ENCODE measurements at regions not wholly inside any gene's neighbourhood (a gene's known extent, or its start where the extent isn't known, plus 50 kb on each side); places are given as distances from the start of the nearest gene placed in this dataset.

DNA sequence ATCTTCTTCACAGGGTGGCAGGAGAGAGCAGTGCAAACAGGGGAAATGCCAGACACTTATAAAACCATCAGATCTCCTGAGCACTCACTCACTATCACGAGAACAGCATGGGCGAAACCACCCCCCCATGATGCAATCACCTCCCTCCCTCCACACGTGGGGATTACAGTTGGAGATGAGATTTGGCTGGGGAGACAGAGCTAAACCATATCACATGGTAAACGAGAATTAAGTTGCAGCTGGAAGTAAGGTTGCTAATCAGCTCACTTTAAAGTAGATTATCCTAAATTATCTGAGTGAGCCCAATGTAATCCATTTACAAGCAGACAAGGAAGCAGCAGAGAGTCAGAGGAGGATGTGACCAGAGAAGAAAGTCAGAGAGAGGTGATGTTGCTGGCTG, 102.2 kb upstream of the IPO5 start:
- Histone ChIP-seq H3K56ac (ENCODE audit: low read length) (no peak overlapping the region), H3K18ac (ENCODE audit: low read length) (no peak overlapping the region), H3K4me2 (ENCODE audit: low read length) (no peak overlapping the region), H2BK15ac (replicated peaks; ENCODE audit: low read depth) (no peak overlapping the region), H2BK5ac (ENCODE audit: low read length) (no peak overlapping the region), H3K23ac (ENCODE audit: low read length) (no peak overlapping the region), H3K4ac (ENCODE audit: low read depth, low read length) (no peak overlapping the region), H3K79me2 (ENCODE audit: control insufficient read depth, insufficient read depth, low read length) (no peaks in the 10 kb centered on the region), H3K79me1 (ENCODE audit: low read length) (no peaks in the 10 kb centered on the region), H4K8ac (ENCODE audit: low read depth, low read length) (no peak overlapping the region), H3K4me1 (ENCODE audit: control insufficient read depth, low read depth, low read length) (no peaks in the 10 kb centered on the region), H3K27me3 (ENCODE audit: insufficient read depth, low read length, poor library complexity) (no peaks in the 10 kb centered on the region), H3K27ac (ENCODE audit: low read depth, low read length) (no peak overlapping the region), H3K36me3 (ENCODE audit: control insufficient read depth, insufficient read depth, low read length) (no peaks in the 10 kb centered on the region), H4K5ac (ENCODE audit: low read length) (no peak overlapping the region), H2AK5ac (ENCODE audit: low read length) (no peak overlapping the region), H3K4me3 (ENCODE audit: low read length) (no peak overlapping the region), H2BK120ac (ENCODE audit: low read depth, low read length) (no peak overlapping the region), H3K9ac (ENCODE audit: low read length) (no peak overlapping the region)
- WGBS (ENCODE audit: extremely low coverage, insufficient coverage, low lambda C conversion rate), result no CpG with 5 or more reads among the region's 4 CpGs
- peak; percentile 91 for DNase-seq

DNA sequence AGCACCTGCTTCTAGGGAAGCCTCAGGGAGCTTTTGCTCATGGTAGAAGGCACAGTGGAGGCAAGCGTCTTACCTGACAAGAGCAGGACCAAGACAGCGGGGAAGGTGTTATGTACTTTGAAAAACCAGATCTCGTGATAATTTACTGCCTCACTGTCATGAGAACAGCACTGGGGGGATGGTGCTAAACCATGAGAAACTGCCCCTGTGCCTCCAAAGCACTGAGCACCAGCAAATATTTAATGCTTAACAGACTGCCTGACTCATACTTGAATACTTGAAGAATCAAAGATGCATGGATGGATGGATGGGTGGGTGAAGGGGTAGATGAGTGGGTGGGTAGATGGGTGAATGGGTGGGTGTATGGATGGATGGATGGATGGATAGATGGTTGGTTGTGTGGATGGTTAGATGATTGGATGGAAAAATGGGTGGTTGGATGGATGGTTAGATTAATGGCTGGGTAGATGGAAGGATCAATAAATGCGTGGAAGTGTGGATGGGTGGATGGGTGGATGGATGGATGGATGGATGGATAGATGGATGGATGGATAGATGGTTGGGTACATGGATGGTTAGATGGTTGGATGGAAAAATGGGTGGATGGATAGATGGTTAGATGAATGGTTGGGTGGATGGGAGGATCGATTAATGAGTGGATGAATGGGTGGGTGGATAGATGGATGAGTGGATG, 101.1 kb upstream of the IPO5 start:
- no peak overlapping the region for H2AK5ac ChIP-seq (ENCODE audit: low read length)
- H3K56ac ChIP-seq (ENCODE audit: low read length), result no peak overlapping the region
- no peak overlapping the region for H3K4ac ChIP-seq (ENCODE audit: low read depth, low read length)
- WGBS (ENCODE audit: extremely low coverage, insufficient coverage, low lambda C conversion rate), result 100% methylated on average over 2 of the region's 5 CpGs
- no peaks in the 10 kb centered on the region for H3K4me1 ChIP-seq (ENCODE audit: control insufficient read depth, low read depth, low read length)
- no peaks in the 10 kb centered on the region for H3K79me2 ChIP-seq (ENCODE audit: control insufficient read depth, insufficient read depth, low read length)
- H3K4me3 ChIP-seq (ENCODE audit: low read length), result no peak overlapping the region
- no peak overlapping the region for H2BK15ac ChIP-seq (replicated peaks; ENCODE audit: low read depth)
- no peak overlapping the region for H4K5ac ChIP-seq (ENCODE audit: low read length)
- no peak overlapping the region for H2BK120ac ChIP-seq (ENCODE audit: low read depth, low read length)
- DNase-seq, result no peak
- H2BK5ac ChIP-seq (ENCODE audit: low read length), result no peak overlapping the region
- no peak overlapping the region for H3K23ac ChIP-seq (ENCODE audit: low read length)
- H3K18ac ChIP-seq (ENCODE audit: low read length), result no peak overlapping the region
- H3K79me1 ChIP-seq (ENCODE audit: low read length), result no peaks in the 10 kb centered on the region
- H3K27me3 ChIP-seq (ENCODE audit: insufficient read depth, low read length, poor library complexity), result no peaks in the 10 kb centered on the region
- no peak overlapping the region for H3K9ac ChIP-seq (ENCODE audit: low read length)
- H3K4me2 ChIP-seq (ENCODE audit: low read length), result no peak overlapping the region
- H3K27ac ChIP-seq (ENCODE audit: low read depth, low read length), result no peak overlapping the region
- no peak overlapping the region for H4K8ac ChIP-seq (ENCODE audit: low read depth, low read length)
- no peaks in the 10 kb centered on the region for H3K36me3 ChIP-seq (ENCODE audit: control insufficient read depth, insufficient read depth, low read length)

DNA sequence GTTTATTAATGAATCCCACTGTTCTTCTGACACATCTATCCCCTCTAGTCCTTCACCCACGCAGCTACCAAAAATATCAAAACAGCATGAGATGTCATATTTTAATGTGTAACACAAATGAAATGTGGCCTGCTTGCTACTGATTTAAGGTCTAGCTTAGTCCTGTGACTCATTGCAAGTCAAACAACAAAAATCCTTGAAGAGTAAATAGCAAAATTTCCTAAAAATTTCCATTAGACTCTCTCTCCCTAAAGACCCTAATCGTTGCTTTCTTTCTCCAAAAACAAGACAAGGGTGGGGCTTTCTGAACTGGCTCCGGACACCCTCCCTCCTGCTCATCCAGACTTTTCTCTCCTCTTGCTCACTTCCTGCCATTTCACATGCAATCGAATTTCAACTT, 99.9 kb upstream of the IPO5 start:
- no peak overlapping the region for H4K8ac ChIP-seq (ENCODE audit: low read depth, low read length)
- H3K27ac ChIP-seq (ENCODE audit: low read depth, low read length), result no peak overlapping the region
- H3K36me3 ChIP-seq (ENCODE audit: control insufficient read depth, insufficient read depth, low read length), result no peaks in the 10 kb centered on the region
- H2BK15ac ChIP-seq (replicated peaks; ENCODE audit: low read depth), result no peak overlapping the region
- no peak overlapping the region for H4K5ac ChIP-seq (ENCODE audit: low read length)
- H2AK5ac ChIP-seq (ENCODE audit: low read length), result no peak overlapping the region
- no peak for DNase-seq
- H3K4me3 ChIP-seq (ENCODE audit: low read length), result no peak overlapping the region
- H3K18ac ChIP-seq (ENCODE audit: low read length), result no peak overlapping the region
- no peaks in the 10 kb centered on the region for H3K27me3 ChIP-seq (ENCODE audit: insufficient read depth, low read length, poor library complexity)
- no peak overlapping the region for H3K56ac ChIP-seq (ENCODE audit: low read length)
- no CpG with 5 or more reads among the region's 4 CpGs for WGBS (ENCODE audit: extremely low coverage, insufficient coverage, low lambda C conversion rate)
- no peak overlapping the region for H2BK120ac ChIP-seq (ENCODE audit: low read depth, low read length)
- H3K79me1 ChIP-seq (ENCODE audit: low read length), result no peaks in the 10 kb centered on the region
- no peaks in the 10 kb centered on the region for H3K4me1 ChIP-seq (ENCODE audit: control insufficient read depth, low read depth, low read length)
- no peaks in the 10 kb centered on the region for H3K79me2 ChIP-seq (ENCODE audit: control insufficient read depth, insufficient read depth, low read length)
- no peak overlapping the region for H3K4ac ChIP-seq (ENCODE audit: low read depth, low read length)
- H2BK5ac ChIP-seq (ENCODE audit: low read length), result no peak overlapping the region
- no peak overlapping the region for H3K9ac ChIP-seq (ENCODE audit: low read length)
- H3K4me2 ChIP-seq (ENCODE audit: low read length), result no peak overlapping the region
- H3K23ac ChIP-seq (ENCODE audit: low read length), result no peak overlapping the region

DNA sequence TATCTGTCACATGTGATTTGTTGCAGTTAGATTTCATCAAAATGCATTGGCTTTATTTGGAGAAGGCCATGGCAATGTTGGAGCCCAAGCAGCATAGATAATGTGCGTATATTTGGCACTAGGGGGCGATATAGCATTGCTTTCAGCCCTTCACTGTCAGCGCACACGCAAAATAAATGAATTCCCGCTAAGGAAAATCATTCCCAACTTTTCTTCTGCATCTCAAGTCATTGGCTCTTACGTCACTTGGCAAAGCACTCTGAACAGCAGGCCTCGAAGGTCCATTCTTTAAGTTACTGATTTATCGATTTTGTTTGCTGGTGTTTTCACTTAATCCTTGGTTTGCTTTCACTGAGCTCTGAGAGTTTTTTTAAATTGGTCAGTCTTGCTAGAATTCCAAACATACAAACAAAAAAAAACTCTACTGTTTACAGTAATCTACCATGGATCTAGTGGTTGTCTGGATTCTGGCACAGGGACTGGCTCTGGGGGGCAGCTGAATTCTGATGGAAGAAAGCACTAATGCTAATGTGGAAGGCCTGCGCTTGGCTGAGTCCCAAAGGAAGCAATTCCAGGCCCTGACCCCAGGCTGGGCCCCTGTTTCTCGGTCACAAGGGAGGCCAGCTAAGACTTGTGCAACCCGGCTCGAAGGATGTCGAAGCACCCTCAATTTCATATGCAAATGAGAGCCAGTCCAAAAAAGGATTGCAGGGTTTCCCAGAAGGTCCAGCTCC, 97.7 kb upstream of the IPO5 start:
- Histone ChIP-seq H3K56ac (ENCODE audit: low read length) (no peak overlapping the region), H3K4me1 (ENCODE audit: control insufficient read depth, low read depth, low read length) (no peaks in the 10 kb centered on the region), H3K79me1 (ENCODE audit: low read length) (no peaks in the 10 kb centered on the region), H3K27me3 (ENCODE audit: insufficient read depth, low read length, poor library complexity) (no peaks in the 10 kb centered on the region), H3K9ac (ENCODE audit: low read length) (no peak overlapping the region), H3K18ac (ENCODE audit: low read length) (no peak overlapping the region), H3K36me3 (ENCODE audit: control insufficient read depth, insufficient read depth, low read length) (no peaks in the 10 kb centered on the region), H3K23ac (ENCODE audit: low read length) (no peak overlapping the region), H2BK120ac (ENCODE audit: low read depth, low read length) (no peak overlapping the region), H4K5ac (ENCODE audit: low read length) (no peak overlapping the region), H3K79me2 (ENCODE audit: control insufficient read depth, insufficient read depth, low read length) (no peaks in the 10 kb centered on the region), H2AK5ac (ENCODE audit: low read length) (no peak overlapping the region), H3K4me3 (ENCODE audit: low read length) (no peak overlapping the region), H2BK5ac (ENCODE audit: low read length) (no peak overlapping the region), H3K4ac (ENCODE audit: low read depth, low read length) (no peak overlapping the region), H2BK15ac (replicated peaks; ENCODE audit: low read depth) (no peak overlapping the region), H3K27ac (ENCODE audit: low read depth, low read length) (no peak overlapping the region), H3K4me2 (ENCODE audit: low read length) (no peak overlapping the region), H4K8ac (ENCODE audit: low read depth, low read length) (no peak overlapping the region)
- no CpG with 5 or more reads among the region's 13 CpGs for WGBS (ENCODE audit: extremely low coverage, insufficient coverage, low lambda C conversion rate)
- peak; percentile 71 for DNase-seq

DNA sequence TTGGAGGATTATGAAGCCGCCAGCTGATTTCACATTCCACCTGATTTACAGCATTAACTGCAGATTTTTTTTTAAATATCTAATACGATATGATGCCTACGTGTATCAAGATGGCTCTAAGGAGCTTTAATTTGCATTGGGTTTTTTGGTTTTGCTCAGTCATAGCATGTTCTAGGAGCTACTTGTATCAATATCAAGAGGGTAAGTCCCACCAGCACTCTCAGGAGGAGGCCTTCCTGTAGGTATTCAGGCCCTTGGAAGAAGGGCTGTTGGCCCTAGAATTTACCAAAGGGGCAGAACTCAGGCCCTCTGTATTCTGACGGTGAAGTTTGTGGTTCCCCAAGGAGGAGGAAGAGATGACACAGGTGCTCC, 97.2 kb upstream of the IPO5 start:
- no peak overlapping the region for H3K27ac ChIP-seq (ENCODE audit: low read depth, low read length)
- no peak overlapping the region for H3K23ac ChIP-seq (ENCODE audit: low read length)
- no peaks in the 10 kb centered on the region for H3K79me2 ChIP-seq (ENCODE audit: control insufficient read depth, insufficient read depth, low read length)
- H4K8ac ChIP-seq (ENCODE audit: low read depth, low read length), result no peak overlapping the region
- H3K4me2 ChIP-seq (ENCODE audit: low read length), result no peak overlapping the region
- no peak overlapping the region for H2AK5ac ChIP-seq (ENCODE audit: low read length)
- WGBS (ENCODE audit: extremely low coverage, insufficient coverage, low lambda C conversion rate), result no CpG with 5 or more reads among the region's 4 CpGs
- H3K27me3 ChIP-seq (ENCODE audit: insufficient read depth, low read length, poor library complexity), result no peaks in the 10 kb centered on the region
- no peak overlapping the region for H3K9ac ChIP-seq (ENCODE audit: low read length)
- H2BK15ac ChIP-seq (replicated peaks; ENCODE audit: low read depth), result no peak overlapping the region
- H2BK120ac ChIP-seq (ENCODE audit: low read depth, low read length), result no peak overlapping the region
- no peaks in the 10 kb centered on the region for H3K36me3 ChIP-seq (ENCODE audit: control insufficient read depth, insufficient read depth, low read length)
- H3K79me1 ChIP-seq (ENCODE audit: low read length), result no peaks in the 10 kb centered on the region
- H3K4me1 ChIP-seq (ENCODE audit: control insufficient read depth, low read depth, low read length), result no peaks in the 10 kb centered on the region
- H3K18ac ChIP-seq (ENCODE audit: low read length), result no peak overlapping the region
- no peak overlapping the region for H2BK5ac ChIP-seq (ENCODE audit: low read length)
- no peak for DNase-seq
- H4K5ac ChIP-seq (ENCODE audit: low read length), result no peak overlapping the region
- no peak overlapping the region for H3K56ac ChIP-seq (ENCODE audit: low read length)
- no peak overlapping the region for H3K4ac ChIP-seq (ENCODE audit: low read depth, low read length)
- no peak overlapping the region for H3K4me3 ChIP-seq (ENCODE audit: low read length)

Measured in mesendoderm (in vitro differentiated cells).